HG03571 (cell line): ENCODE measurements at regions not wholly inside any gene's neighbourhood (a gene's known extent, or its start where the extent isn't known, plus 50 kb on each side); places are given as distances from the start of the nearest gene placed in this dataset.

Source experiments
- ATAC-seq: cut with Tn5 transposase; IDR thresholded peaks from one replicate; pipeline ENCODE4 v1.9.1; 2021; ENCODE audit not compliant: unreplicated experiment

DNA sequence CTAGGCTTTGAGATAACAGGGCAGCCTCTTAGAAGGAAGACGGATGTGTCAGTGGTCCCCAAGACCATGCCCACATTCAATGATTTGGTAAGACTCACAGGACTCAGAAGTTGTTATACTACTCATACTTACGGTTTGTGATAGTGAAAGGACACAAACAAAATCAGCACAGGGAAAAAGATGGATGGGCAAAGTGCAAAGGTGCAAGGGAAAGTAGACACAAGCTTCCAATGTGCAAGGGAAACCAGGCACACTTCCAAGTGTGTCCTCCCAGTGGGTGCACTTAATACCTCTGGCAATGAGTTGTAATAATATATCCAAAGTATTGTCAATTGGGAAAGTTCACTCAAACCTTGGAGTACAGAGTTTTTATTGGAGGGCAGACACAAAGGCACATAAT lies 53.8 kb upstream of the VCX start:
- ATAC-seq, result no peak

- ATAC-seq, result no peak
Observed at GRCh38 chrX:7788334-7788733, 54.6 kb upstream of the VCX start.

DNA sequence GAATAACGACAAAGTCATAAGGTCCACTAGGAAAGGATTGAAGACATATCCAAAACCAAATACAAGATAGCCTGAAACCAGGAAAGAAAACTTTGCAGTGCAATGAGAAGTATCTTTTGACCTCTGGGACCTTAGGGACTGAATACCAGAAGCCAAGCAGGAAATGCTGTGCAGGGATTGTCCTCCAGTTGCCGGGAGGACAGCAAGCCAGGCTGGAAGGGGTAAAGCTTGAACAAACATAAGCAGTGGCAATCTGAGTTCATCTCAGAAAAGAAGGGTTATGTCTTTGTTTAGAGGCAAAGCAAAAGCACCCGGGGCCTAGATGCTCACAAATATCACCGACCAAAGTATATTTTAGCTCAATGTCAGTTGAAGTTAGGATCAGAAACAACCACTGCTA lies 55.3 kb upstream of the VCX start:
- ATAC-seq, result no peak

GRCh38 chrX:7784580-7784979 lies 58.4 kb upstream of the VCX start:
- ATAC-seq, result no peak

- no peak for ATAC-seq
Observed at GRCh38 chrX:7779644-7780043, 63.3 kb upstream of the VCX start.

- no peak for ATAC-seq
Observed at GRCh38 chrX:7775987-7776386, 67.0 kb upstream of the VCX start.

DNA sequence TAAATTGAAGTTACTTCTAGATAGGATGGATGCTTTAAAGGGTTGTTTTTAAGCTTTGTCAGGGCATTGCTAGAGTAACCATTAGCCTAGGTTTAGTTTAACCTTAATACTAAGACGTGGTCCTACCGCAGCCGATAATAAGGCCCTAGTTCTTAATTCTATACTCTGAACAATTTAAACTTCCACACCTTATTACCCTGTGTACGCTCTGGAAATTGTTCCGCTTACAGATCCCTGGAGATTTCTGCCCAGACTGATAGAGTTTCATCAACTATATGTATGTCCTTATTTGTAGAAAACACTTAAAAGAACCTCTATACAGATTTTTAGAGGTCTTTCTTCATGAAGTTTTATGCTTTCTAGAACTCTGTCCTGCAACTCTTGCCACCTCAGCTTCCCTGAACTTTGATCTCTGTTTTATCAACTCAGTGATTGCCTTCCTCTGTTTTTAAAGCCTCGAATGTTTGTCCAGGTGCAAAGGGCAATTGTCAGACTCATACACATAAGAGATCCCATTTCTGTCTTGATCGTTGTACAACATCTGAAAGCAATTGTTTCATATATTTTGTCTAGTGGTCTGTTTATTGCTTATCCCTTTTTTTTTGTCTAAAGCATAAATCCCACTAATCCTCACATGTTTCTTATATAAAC lies 71.1 kb upstream of the VCX start:
- no peak for ATAC-seq

DNA sequence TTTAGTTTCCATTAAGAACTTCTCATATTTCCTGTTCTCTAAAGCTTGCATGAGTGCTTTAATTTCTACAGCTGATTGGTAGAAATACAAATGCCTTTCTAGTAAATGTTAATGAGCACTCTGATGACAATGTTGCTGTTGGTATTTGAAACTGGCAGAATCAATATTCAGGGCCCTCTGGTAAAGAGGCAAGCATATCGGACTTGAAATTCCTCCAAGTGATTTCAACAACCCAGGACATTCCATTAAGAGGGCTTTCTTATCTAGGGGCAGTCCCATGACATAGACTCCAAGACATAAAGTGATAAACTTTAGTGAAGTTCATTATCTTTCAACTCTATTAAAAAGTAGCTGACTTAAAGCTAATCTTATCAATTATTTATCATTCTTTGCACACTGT lies 83.1 kb upstream of the VCX start:
- ATAC-seq, result no peak

GRCh38 chrX:7746856-7747255 lies 96.1 kb upstream of the VCX start:
- ATAC-seq, result no peak

DNA sequence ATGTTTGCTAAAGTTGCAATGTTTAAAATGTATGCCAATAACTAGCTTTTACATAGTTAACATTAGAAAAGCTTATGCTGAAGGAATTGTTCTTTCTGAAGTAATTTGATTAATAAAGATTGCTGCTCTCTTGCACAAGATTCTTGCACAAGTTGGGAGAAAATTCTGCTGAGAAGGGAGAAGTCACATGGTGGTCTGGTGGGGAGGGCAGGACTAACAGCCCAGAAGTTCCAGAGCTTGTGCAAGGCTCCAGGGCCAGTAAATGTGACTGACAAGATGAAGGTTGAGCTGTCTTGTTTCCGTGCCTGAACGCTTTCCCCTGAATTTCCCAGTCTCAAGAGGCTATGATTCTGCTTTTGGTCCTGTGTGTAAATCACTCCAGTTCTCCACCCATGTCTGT lies 112.9 kb upstream of the VCX start:
- no peak for ATAC-seq

DNA sequence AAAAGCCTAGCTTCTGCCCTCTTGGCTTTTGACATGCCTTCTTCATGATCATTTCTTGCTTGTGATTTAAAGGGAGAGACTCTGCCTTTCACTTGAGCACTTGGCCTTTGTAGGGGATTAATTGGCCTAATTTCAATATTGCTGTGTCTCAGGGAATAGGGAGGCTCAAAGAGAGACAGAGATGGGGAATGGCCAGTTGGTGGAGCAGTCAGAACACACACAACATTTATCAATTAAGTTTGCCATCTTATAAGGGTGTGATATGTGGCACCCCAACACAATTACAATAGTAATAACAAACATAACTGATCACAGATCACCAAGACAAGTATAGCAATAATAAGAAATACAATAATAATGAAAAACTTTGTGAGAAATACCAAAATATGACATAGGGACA lies 122.5 kb upstream of the VCX start:
- no peak for ATAC-seq

DNA sequence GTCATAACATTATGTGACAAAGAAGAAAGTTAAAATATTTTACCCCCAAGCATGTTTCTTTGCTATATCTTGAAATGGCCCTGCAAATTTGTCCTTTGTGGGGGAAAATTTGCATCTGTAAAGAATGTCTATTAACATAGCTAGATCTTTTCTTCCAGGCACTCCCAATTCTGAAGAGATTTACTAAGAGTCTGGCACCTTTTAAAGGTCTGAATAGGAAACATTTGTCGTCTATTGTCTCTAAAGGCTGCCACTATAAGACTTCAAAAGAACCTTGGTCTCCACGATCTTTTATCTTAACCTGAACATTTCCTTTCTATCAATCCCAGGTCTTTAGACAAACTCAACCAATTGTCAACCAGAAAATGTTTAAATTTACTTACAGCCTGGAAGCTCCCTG lies 128.6 kb upstream of the VCX start:
- no peak for ATAC-seq

GRCh38 chrX:7711167-7711566 lies 131.8 kb upstream of the VCX start:
- no peak for ATAC-seq

DNA sequence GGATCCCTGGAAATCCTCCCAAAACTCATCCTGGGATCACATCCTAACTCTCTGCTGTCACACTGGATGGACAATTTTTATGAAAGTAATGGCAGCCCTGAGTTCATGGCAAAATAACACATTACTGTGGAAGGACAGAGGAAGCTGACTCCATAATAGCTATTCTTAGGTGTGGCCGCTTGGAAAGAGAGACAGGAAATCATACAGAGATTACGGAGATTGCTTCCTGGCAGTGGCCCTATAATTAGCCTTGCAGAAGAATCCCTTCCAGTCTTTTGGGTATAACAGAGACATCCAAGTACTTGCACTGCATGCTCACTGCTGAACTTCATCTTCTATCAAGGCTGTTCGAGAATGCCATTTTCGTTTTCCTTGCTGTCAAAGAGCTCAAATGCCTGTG lies 133.1 kb upstream of the VCX start:
- ATAC-seq, result no peak

DNA sequence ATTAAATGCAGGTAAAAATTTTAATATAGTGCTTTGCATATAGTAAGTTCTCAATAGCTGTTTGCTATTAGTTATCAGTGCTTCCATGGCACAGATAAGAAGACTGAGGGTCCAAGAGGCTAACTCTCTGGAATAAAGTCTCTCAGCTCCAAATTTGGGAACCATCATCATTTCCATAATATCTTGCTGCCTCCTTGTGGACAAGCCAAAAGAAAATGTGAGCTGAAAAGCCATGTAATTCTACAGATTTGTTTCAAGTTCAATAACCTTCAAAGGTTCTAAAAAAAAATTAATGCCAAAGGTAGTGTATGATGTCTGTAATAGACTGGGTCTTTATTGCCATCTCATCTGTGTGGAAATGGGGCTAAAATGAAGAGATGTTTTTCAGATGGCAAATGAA lies 136.9 kb upstream of the VCX start:
- ATAC-seq, result no peak

DNA sequence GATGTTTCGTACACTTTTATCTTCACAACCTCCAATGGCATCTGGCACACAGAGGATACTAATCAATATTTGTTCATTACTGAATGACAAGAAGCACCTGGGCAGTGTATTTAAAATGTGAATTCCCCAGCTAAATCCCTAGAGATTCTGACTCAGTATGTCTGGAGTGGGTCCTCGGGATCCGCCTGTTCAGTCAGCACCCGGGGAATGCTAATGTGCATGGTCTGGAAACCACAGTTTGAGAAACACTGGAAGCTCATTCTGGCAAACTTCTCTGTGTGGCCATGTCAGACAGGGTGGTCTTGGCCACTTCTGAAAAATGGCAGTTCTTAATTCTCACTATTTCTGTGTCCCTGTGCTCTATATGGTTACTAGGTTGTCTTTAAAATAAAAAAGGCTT lies 138.8 kb upstream of the VCX start:
- no peak for ATAC-seq

DNA sequence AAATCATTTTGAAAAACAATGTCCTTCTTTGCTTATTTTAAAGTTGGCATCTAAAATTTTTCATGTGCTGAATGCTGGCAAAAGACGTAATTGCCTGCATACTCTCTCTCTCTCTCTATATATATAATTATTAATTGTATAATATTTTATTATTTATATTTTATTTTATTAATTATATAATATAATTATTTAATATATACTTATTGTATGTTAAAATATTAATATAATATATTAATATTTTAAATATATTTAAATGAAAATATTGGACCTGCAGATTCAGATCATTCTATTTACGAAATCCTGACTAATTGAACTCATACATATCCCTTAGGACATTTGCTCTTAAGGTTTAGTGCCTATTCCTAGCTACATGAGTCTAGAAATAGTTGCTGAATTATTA lies 144.7 kb upstream of the VCX start:
- no peak for ATAC-seq

GRCh38 chrX:7690842-7691241 lies 152.1 kb upstream of the VCX start:
- no peak for ATAC-seq

DNA sequence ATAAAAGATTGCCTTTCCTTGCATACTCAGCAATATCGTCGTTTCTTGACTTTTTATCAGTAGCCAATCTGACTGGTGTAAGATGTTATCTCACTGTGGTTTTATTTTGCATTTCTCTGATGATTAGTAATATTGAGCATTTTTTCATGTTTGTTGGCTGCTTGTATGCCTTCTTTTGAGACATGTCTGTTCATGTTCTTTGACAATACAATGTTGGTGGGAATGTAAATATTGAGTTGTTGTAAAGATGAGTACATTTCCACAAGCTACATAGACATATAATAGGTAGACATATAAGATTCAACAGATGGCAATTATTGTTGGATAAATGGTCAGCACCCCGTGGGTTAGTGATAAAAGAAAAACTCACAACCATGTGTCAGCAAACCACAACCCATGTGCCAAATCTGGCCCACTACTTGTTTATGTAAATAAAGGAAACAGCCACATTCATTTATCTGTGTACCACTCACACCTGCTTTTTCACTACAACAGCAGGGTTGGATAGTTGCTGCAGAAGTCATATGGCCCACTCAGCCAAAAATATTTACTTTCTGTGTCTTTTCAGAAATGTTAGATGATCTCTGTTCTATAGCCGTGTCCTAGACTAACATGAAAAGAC lies 153.1 kb upstream of the VCX start:
- no peak for ATAC-seq

DNA sequence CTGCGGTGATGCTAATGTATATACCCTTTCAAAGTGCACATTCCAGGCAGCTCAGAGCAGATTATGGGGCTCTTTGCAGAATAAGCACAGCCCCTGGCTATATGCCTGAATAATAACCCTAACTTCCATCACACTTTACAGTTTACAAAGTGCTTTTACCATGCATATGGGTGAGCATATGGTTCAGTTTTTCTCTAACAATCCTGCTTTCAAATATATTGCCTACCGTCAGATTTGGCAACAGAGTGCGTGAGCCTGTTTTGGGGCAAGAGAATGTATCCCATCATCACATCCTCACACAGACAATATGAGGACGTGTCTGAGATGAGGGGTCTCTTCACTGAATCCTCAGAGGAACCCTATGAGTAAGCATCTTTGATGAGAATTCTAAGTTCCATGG lies 162.8 kb upstream of the VCX start:
- ATAC-seq, result no peak

GRCh38 chrX:7654316-7654715 lies 188.7 kb upstream of the VCX start:
- no peak for ATAC-seq

DNA sequence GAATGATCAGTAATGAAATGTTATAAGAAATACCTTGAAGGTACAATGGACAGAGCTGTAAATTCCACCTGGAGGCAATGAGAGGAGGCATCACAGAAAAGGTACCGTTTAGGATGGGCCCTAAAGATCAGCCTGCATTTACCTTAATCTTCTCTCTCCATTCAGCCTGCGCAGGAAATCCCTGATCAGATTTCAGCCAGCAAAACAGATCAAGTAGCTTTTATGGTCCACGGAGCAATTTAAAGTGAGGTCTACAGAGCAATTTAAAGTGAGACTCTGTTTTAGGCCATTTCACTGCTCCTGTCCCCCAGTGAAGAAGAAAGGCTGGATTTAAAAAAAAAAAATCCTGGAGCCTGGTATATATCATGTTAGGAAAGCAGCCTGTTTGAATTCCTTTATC lies 195.1 kb upstream of the VCX start:
- ATAC-seq, result no peak

DNA sequence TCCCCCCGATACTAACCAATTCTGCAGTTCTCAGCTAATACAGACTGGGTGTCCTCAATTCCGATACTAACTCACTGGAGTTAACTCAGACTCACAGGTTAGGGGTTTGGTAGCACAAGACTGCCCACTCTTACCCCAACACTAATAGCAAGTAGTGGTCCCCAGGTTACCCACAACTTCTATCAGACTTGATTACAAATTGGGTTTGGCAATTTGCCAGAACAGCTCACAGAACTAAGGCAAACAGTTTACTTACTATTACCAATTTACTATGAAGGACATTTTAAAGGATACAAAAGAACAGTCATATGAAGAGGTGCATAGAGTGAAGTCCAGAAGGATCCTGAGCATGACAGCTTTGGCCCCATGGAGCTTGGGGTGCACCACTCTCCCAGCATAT lies 201.8 kb upstream of the VCX start:
- no peak for ATAC-seq
